Astrocyte (in vitro differentiated cells and primary cell): ENCODE measurements at regions not wholly inside any gene's neighbourhood (a gene's known extent, or its start where the extent isn't known, plus 50 kb on each side); places are given as distances from the start of the nearest gene placed in this dataset.

ENCODE experiments used
- EZH2 ChIP-seq: IDR thresholded peaks from 2 replicates; pipeline ENCODE4 v1.6.1; 2012; ENCODE audit warnings: mild to moderate bottlenecking, low read length, inconsistent platforms; ENCODE audit not compliant: insufficient read depth
- TF ChIP-seq, protein P1 (sequence below): IDR thresholded peaks from 2 replicates; pipeline ENCODE4 v1.5.1; 2011; ENCODE audit warnings: low read depth, mild to moderate bottlenecking, inconsistent platforms, low read length, moderate library complexity; ENCODE audit not compliant: insufficient read depth

DNA sequence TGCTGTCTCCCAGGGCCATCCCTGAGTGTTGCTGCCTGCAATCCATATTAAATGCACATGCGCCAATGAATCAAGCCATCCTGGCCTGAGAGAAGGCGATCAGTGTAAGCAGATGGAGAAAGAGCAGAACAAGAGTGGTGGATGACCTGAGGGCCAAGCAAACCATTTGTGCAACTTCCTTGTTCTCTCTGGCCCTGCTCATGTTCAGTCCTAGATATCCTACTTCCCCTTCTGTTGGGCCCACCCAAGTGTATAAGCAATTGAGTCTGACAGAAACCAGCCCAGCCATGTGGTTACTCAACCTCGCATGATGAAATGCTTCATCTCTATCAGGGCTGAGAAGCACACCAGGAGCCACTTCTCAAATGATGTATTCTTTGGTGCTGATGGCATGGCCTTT, 383.1 kb upstream of the ID2 start:
- TF ChIP-seq, protein P1, sequence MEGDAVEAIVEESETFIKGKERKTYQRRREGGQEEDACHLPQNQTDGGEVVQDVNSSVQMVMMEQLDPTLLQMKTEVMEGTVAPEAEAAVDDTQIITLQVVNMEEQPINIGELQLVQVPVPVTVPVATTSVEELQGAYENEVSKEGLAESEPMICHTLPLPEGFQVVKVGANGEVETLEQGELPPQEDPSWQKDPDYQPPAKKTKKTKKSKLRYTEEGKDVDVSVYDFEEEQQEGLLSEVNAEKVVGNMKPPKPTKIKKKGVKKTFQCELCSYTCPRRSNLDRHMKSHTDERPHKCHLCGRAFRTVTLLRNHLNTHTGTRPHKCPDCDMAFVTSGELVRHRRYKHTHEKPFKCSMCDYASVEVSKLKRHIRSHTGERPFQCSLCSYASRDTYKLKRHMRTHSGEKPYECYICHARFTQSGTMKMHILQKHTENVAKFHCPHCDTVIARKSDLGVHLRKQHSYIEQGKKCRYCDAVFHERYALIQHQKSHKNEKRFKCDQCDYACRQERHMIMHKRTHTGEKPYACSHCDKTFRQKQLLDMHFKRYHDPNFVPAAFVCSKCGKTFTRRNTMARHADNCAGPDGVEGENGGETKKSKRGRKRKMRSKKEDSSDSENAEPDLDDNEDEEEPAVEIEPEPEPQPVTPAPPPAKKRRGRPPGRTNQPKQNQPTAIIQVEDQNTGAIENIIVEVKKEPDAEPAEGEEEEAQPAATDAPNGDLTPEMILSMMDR, result no peak
- TF ChIP-seq EZH2, result no peak
